H9 (cell line): ENCODE measurements at regions not wholly inside any gene's neighbourhood (a gene's known extent, or its start where the extent isn't known, plus 50 kb on each side); places are given as distances from the start of the nearest gene placed in this dataset.
"Not testable (repeated sequence)": the region's sequence is repeated elsewhere in the genome, so short reads cannot be mapped to it uniquely, and the experiment has no call there.

Source experiments
- DNase-seq: peaks from one replicate; pipeline ENCODE4 v3.0.0-alpha.2; 2017
- H2AFZ ChIP-seq: one replicate; pipeline ENCODE4 v1.6.1; 2013; ENCODE audit warnings: mild to moderate bottlenecking, low read length, control low read depth, moderate library complexity
- H2AK5ac ChIP-seq: 2 replicates; pipeline ENCODE4 v1.6.1; 2013; ENCODE audit warnings: low read length, control low read depth, mixed read lengths; ENCODE audit not compliant: insufficient read length
- H2BK120ac ChIP-seq: one replicate; pipeline ENCODE4 v1.6.1; 2013; ENCODE audit warnings: low read depth, mild to moderate bottlenecking, low read length, control low read depth, inconsistent platforms; ENCODE audit not compliant: poor library complexity, severe bottlenecking
- H2BK12ac ChIP-seq: 2 replicates; pipeline ENCODE4 v1.6.1; 2013; ENCODE audit warnings: low read length, control low read depth, mixed read lengths, low read depth; ENCODE audit not compliant: insufficient read length
- H2BK15ac ChIP-seq: 2 replicates; pipeline ENCODE4 v1.6.1; 2013; ENCODE audit warnings: low read depth, low read length, control low read depth
- H2BK20ac ChIP-seq: one replicate; pipeline ENCODE4 v1.6.1; 2013; ENCODE audit warnings: low read depth, mild to moderate bottlenecking, low read length, control low read depth, inconsistent platforms; ENCODE audit not compliant: poor library complexity, severe bottlenecking
- H2BK5ac ChIP-seq: 2 replicates; pipeline ENCODE4 v1.6.1; 2013; ENCODE audit warnings: low read length, control low read depth, mixed read lengths; ENCODE audit not compliant: insufficient read length
- H3K14ac ChIP-seq: 2 replicates; pipeline ENCODE4 v1.6.1; 2013; ENCODE audit warnings: low read length, control low read depth; ENCODE audit not compliant: insufficient read depth
- H3K18ac ChIP-seq: 2 replicates; pipeline ENCODE4 v1.6.1; 2013; ENCODE audit warnings: low read depth, mild to moderate bottlenecking, mixed read lengths, low read length, control low read depth; ENCODE audit not compliant: insufficient read length
- H3K23ac ChIP-seq: 2 replicates; pipeline ENCODE4 v1.6.1; 2013; ENCODE audit warnings: low read length, control low read depth, mixed read lengths, low read depth; ENCODE audit not compliant: insufficient read length
- H3K23me2 ChIP-seq: 2 replicates; pipeline ENCODE4 v1.6.1; 2013; ENCODE audit warnings: low read depth, mild to moderate bottlenecking, mixed read lengths, low read length, control low read depth; ENCODE audit not compliant: insufficient read length, poor library complexity, severe bottlenecking
- H3K27ac ChIP-seq: 2 replicates; pipeline ENCODE4 v1.5.1; 2013; ENCODE audit warnings: low read length, control low read depth, mixed read lengths, low read depth; ENCODE audit not compliant: insufficient read length
- H3K27me3 ChIP-seq: 2 replicates; pipeline ENCODE4 v1.6.1; 2013; ENCODE audit warnings: low read length, control low read depth, inconsistent platforms; ENCODE audit not compliant: insufficient read depth
- H3K4ac ChIP-seq: 2 replicates; pipeline ENCODE4 v1.6.1; 2013; ENCODE audit warnings: low read depth, mild to moderate bottlenecking, control low read depth, inconsistent platforms, low read length, moderate library complexity
- H3K4me1 ChIP-seq: 2 replicates; pipeline ENCODE4 v1.6.1; 2013; ENCODE audit warnings: low read length, control low read depth, inconsistent platforms; ENCODE audit not compliant: insufficient read depth
- H3K4me2 ChIP-seq: 2 replicates; pipeline ENCODE4 v1.6.1; 2013; ENCODE audit warnings: low read length, control low read depth, mixed read lengths; ENCODE audit not compliant: insufficient read length, insufficient read depth
- H3K56ac ChIP-seq: 2 replicates; pipeline ENCODE4 v1.6.1; 2013; ENCODE audit warnings: low read depth, mild to moderate bottlenecking, mixed read lengths, low read length, control low read depth; ENCODE audit not compliant: insufficient read length
- H3K79me1 ChIP-seq: 2 replicates; pipeline ENCODE4 v1.6.1; 2013; ENCODE audit warnings: low read depth, mild to moderate bottlenecking, moderate library complexity, low read length, control low read depth, inconsistent platforms; ENCODE audit not compliant: insufficient read depth, poor library complexity, severe bottlenecking
- H3K79me2 ChIP-seq: 2 replicates; pipeline ENCODE4 v1.6.1; 2013; ENCODE audit warnings: low read length, control low read depth, inconsistent platforms; ENCODE audit not compliant: insufficient read depth
- H3K9ac ChIP-seq: 2 replicates; pipeline ENCODE4 v1.6.1; 2013; ENCODE audit warnings: low read length, control low read depth, mixed read lengths; ENCODE audit not compliant: insufficient read length; ENCODE audit errors: extremely low read depth
- H3K9me3 ChIP-seq: one replicate; pipeline ENCODE4 v1.6.1; 2013; ENCODE audit warnings: low read depth, low read length, inconsistent platforms; ENCODE audit not compliant: control insufficient read depth
- H3T11ph ChIP-seq: one replicate; pipeline ENCODE4 v1.6.1; 2013; ENCODE audit warnings: mild to moderate bottlenecking, low read length, control low read depth, inconsistent platforms
- H4K20me1 ChIP-seq: one replicate; pipeline ENCODE4 v1.6.1; 2013; ENCODE audit not compliant: control insufficient read depth, insufficient read length, insufficient read depth
- H4K5ac ChIP-seq: 2 replicates; pipeline ENCODE4 v1.6.1; 2013; ENCODE audit warnings: low read depth, mild to moderate bottlenecking, mixed read lengths, low read length, control low read depth; ENCODE audit not compliant: insufficient read length
- H4K8ac ChIP-seq: replicated peaks from 2 replicates; pipeline ENCODE4 v1.6.1; 2013; ENCODE audit warnings: low read length, control low read depth, mixed read lengths, low read depth; ENCODE audit not compliant: insufficient read length
- H4K91ac ChIP-seq: 2 replicates; pipeline ENCODE4 v1.6.1; 2013; ENCODE audit warnings: low read depth, mild to moderate bottlenecking, moderate library complexity, mixed read lengths, low read length, control low read depth; ENCODE audit not compliant: insufficient read length
- H3K27ac Mint-ChIP-seq, 3 experiments: 2 replicates in 2 of 3; 3 replicates in 1 of 3; pipeline ENCODE4 v1.8.0; 2020 to 2021; ENCODE audit warnings: mixed read lengths in 3 of 3, mild to moderate bottlenecking in 1 of 3, moderate library complexity in 1 of 3
- H3K27me3 Mint-ChIP-seq: 2 replicates; pipeline ENCODE4 v1.8.0; 2021; ENCODE audit warnings: low read depth, mild to moderate bottlenecking, moderate library complexity, mixed read lengths
- H3K36me3 Mint-ChIP-seq, 3 experiments: 2 replicates in 2 of 3; 3 replicates in 1 of 3; pipeline ENCODE4 v1.8.0; 2020 to 2021; ENCODE audit warnings: low read depth in 3 of 3, mixed read lengths in 3 of 3; ENCODE audit not compliant: insufficient read depth in 1 of 3
- H3K4me1 Mint-ChIP-seq, 2 experiments: 2 replicates each; pipeline ENCODE4 v1.8.0; 2020; ENCODE audit warnings: mixed read lengths in 2 of 2
- H3K4me3 Mint-ChIP-seq, 2 experiments: 2 replicates in 1 of 2; 3 replicates in 1 of 2; pipeline ENCODE4 v1.8.0; 2020 to 2021; ENCODE audit warnings: mild to moderate bottlenecking in 2 of 2, mixed read lengths in 2 of 2, moderate library complexity in 1 of 2
- H3K9me3 Mint-ChIP-seq, 2 experiments: 2 replicates in 1 of 2; 3 replicates in 1 of 2; pipeline ENCODE4 v1.8.0; 2020; ENCODE audit warnings: mild to moderate bottlenecking in 2 of 2, mixed read lengths in 2 of 2, moderate library complexity in 1 of 2
- WGBS: extraction: QIAGEN DNeasy Blood & Tissue Kit; methylation state at CpG from one replicate; pipeline ENCODE4 v1.1.7; 2013; ENCODE audit warnings: missing lambda C conversion rate, low lambda C conversion rate, mixed read lengths; ENCODE audit not compliant: insufficient read length; ENCODE audit errors: extremely low coverage; 5-methylcytosine and 5-hydroxymethylcytosine counted together

GRCh38 chr18:71030085-71030484 lies 741.2 kb downstream of the SOCS6 start:
- H3K4me1 Mint-ChIP-seq, H2BK5ac ChIP-seq, H3K27me3 Mint-ChIP-seq, H2BK120ac ChIP-seq, H3K23me2 ChIP-seq, DNase-seq, H2BK15ac ChIP-seq, H4K20me1 ChIP-seq, H3K18ac ChIP-seq, H3K56ac ChIP-seq, H3K4me1 ChIP-seq, H2BK20ac ChIP-seq, H4K5ac ChIP-seq, H3T11ph ChIP-seq, H2BK12ac ChIP-seq, H3K27me3 ChIP-seq, H3K9me3 Mint-ChIP-seq, H3K23ac ChIP-seq, H3K36me3 Mint-ChIP-seq, H3K79me1 ChIP-seq, H3K4ac ChIP-seq, H2AK5ac ChIP-seq, H3K4me3 Mint-ChIP-seq, H3K27ac ChIP-seq, H4K91ac ChIP-seq, H3K9ac ChIP-seq, H3K9me3 ChIP-seq, H3K27ac Mint-ChIP-seq, H3K4me2 ChIP-seq, H3K14ac ChIP-seq, H4K8ac ChIP-seq, H2AFZ ChIP-seq, H3K79me2 ChIP-seq: not testable (repeated sequence)
- WGBS = no CpG with 5 or more reads among the region's 8 CpGs
